CD4-positive, CD25-positive, alpha-beta regulatory T cell (primary cell): ENCODE measurements at regions not wholly inside any gene's neighbourhood (a gene's known extent, or its start where the extent isn't known, plus 50 kb on each side); places are given as distances from the start of the nearest gene placed in this dataset.

ENCODE experiments used
- ATAC-seq, 2 donors: fragments of 150-1000 bp; cut with Tn5 transposase; one replicate each; pipeline ENCODE4 v1.10.0; 2021; ENCODE audit warnings: low read depth in 2 of 2, moderate number of reproducible peaks in 2 of 2, moderate library complexity in 1 of 2
- DNase-seq, 3 donors: peaks; one replicate each; pipeline versions ENCODE4 v3.0.0 to v3.0.0-alpha.2; 2012 to 2022; ENCODE audit warnings: mixed read lengths in 1 of 3
- H3K27ac ChIP-seq: one replicate; pipeline ENCODE4 v1.7.0; 2013; ENCODE audit warnings: mild to moderate bottlenecking, low read length; ENCODE audit not compliant: insufficient read depth, poor library complexity, severe bottlenecking
- H3K27me3 ChIP-seq: one replicate; pipeline ENCODE4 v1.7.0; 2013; ENCODE audit warnings: low read length; ENCODE audit not compliant: control insufficient read depth, insufficient read depth
- H3K36me3 ChIP-seq: one replicate; pipeline ENCODE4 v1.7.0; 2013; ENCODE audit warnings: mild to moderate bottlenecking, low read length, moderate library complexity; ENCODE audit not compliant: control insufficient read depth, insufficient read depth
- H3K4me1 ChIP-seq: 2 replicates; pipeline ENCODE4 v1.7.0; 2013; ENCODE audit warnings: mild to moderate bottlenecking, low read length; ENCODE audit not compliant: insufficient read depth, control insufficient read depth, poor library complexity, severe bottlenecking
- H3K4me3 ChIP-seq: one replicate; pipeline ENCODE4 v1.7.0; 2013; ENCODE audit warnings: low read depth, mild to moderate bottlenecking, low read length, moderate library complexity
- H3K9me3 ChIP-seq, 2 experiments: 1 replicate in 1 of 2; 2 replicates in 1 of 2; pipeline ENCODE4 v1.7.0; 2013; ENCODE audit warnings: low read length in 2 of 2, mild to moderate bottlenecking in 1 of 2, moderate library complexity in 1 of 2; ENCODE audit not compliant: control insufficient read depth in 2 of 2
- H3K27ac Mint-ChIP-seq, 3 donors: one replicate each; pipeline ENCODE4 v1.8.0; 2020 to 2022; ENCODE audit warnings: mild to moderate bottlenecking in 3 of 3, mixed read lengths in 3 of 3, moderate library complexity in 2 of 3
- H3K27me3 Mint-ChIP-seq: one replicate; pipeline ENCODE4 v1.8.0; 2022; ENCODE audit warnings: mild to moderate bottlenecking, mixed read lengths
- H3K36me3 Mint-ChIP-seq: one replicate; pipeline ENCODE4 v1.8.0; 2020; ENCODE audit warnings: mixed read lengths
- H3K4me1 Mint-ChIP-seq, 4 donors: one replicate each; pipeline ENCODE4 v1.8.0; 2020 to 2022; ENCODE audit warnings: mixed read lengths in 4 of 4, mild to moderate bottlenecking in 1 of 4
- H3K4me3 Mint-ChIP-seq, 4 donors: one replicate each; pipeline ENCODE4 v1.8.0; 2020 to 2022; ENCODE audit warnings: mild to moderate bottlenecking in 4 of 4, mixed read lengths in 4 of 4, moderate library complexity in 3 of 4
- H3K9me3 Mint-ChIP-seq, 7 donors: one replicate each; pipeline ENCODE4 v1.8.0; 2020 to 2022; ENCODE audit warnings: mixed read lengths in 7 of 7, mild to moderate bottlenecking in 3 of 7, moderate library complexity in 2 of 7

GRCh38 chr4:126047114-126047513, 732.4 kb downstream of the FAT4 start:
- Histone ChIP-seq H3K36me3 (no peaks in the 10 kb centered on the region), H3K4me1 (no peaks in the 10 kb centered on the region), H3K27me3 (no peaks in the 10 kb centered on the region), H3K4me3 (no peak overlapping the region), H3K27ac (no peak overlapping the region), H3K9me3 (no peaks in the 10 kb centered on the region)
- peaks cover 0 to 35% (median 8%) of the 10 kb centered on the region in 7 donors for H3K9me3 Mint-ChIP-seq
- no peaks in the 10 kb centered on the region for H3K27me3 Mint-ChIP-seq
- H3K4me1 Mint-ChIP-seq, result no peaks in the 10 kb centered on the region
- no peak overlapping the region for H3K4me3 Mint-ChIP-seq
- DNase-seq, result no peak
- no peak overlapping the region for H3K27ac Mint-ChIP-seq
- no peak for ATAC-seq
- H3K36me3 Mint-ChIP-seq, result no peaks in the 10 kb centered on the region

- H3K36me3 Mint-ChIP-seq, result no peaks in the 10 kb centered on the region
Observed at GRCh38 chr4:126051689-126052424, 737.1 kb downstream of the FAT4 start.

GRCh38 chr4:126056116-126056650, 741.4 kb downstream of the FAT4 start:
- Histone ChIP-seq H3K4me3 (no peak overlapping the region), H3K9me3 (no peaks in the 10 kb centered on the region), H3K27me3 (no peaks in the 10 kb centered on the region), H3K36me3 (no peaks in the 10 kb centered on the region), H3K4me1 (no peaks in the 10 kb centered on the region), H3K27ac (no peak overlapping the region)
- H3K27ac Mint-ChIP-seq, result no peak overlapping the region
- H3K36me3 Mint-ChIP-seq, result no peaks in the 10 kb centered on the region
- H3K27me3 Mint-ChIP-seq, result no peaks in the 10 kb centered on the region
- no peaks in the 10 kb centered on the region for H3K4me1 Mint-ChIP-seq
- ATAC-seq, result no peak
- H3K4me3 Mint-ChIP-seq, result no peak overlapping the region
- no peak for DNase-seq
- peaks cover 0 to 11% (median 4%) of the 10 kb centered on the region in 7 donors for H3K9me3 Mint-ChIP-seq

More at GRCh38 chr4:126051689-126052424, 737.1 kb downstream of the FAT4 start:
- Histone ChIP-seq H3K36me3 (no peaks in the 10 kb centered on the region), H3K9me3 (no peaks in the 10 kb centered on the region), H3K27me3 (no peaks in the 10 kb centered on the region), H3K4me3 (no peak overlapping the region), H3K27ac (no peak overlapping the region), H3K4me1 (no peaks in the 10 kb centered on the region)
- Mint-ChIP-seq H3K4me3 (no peak overlapping the region), H3K9me3 (peaks cover 0 to 26% (median 5%) of the 10 kb centered on the region in 7 donors), H3K27me3 (no peaks in the 10 kb centered on the region), H3K27ac (no peak overlapping the region), H3K4me1 (no peaks in the 10 kb centered on the region)
- DNase-seq (no peak), ATAC-seq (no peak)

- no peak for DNase-seq
- Histone ChIP-seq H3K4me1 (no peaks in the 10 kb centered on the region), H3K27ac (no peak overlapping the region), H3K4me3 (no peak overlapping the region), H3K27me3 (no peaks in the 10 kb centered on the region), H3K36me3 (no peaks in the 10 kb centered on the region), H3K9me3 (no peaks in the 10 kb centered on the region)
- Mint-ChIP-seq H3K27me3 (no peaks in the 10 kb centered on the region), H3K4me3 (no peak overlapping the region), H3K4me1 (no peaks in the 10 kb centered on the region), H3K27ac (no peak overlapping the region), H3K36me3 (no peaks in the 10 kb centered on the region), H3K9me3 (peaks cover 0 to 11% (median 4%) of the 10 kb centered on the region in 7 donors)
- ATAC-seq, result no peak
Observed at GRCh38 chr4:126057371-126057770, 742.6 kb downstream of the FAT4 start.

GRCh38 chr4:126058596-126058995, 743.8 kb downstream of the FAT4 start:
- DNase-seq (no peak), ATAC-seq (no peak)
- no peak overlapping the region for H3K4me3 Mint-ChIP-seq
- no peaks in the 10 kb centered on the region for H3K4me1 Mint-ChIP-seq
- Histone ChIP-seq H3K27me3 (no peaks in the 10 kb centered on the region), H3K4me1 (no peaks in the 10 kb centered on the region), H3K9me3 (no peaks in the 10 kb centered on the region), H3K27ac (no peak overlapping the region), H3K4me3 (no peak overlapping the region), H3K36me3 (no peaks in the 10 kb centered on the region)
- H3K27me3 Mint-ChIP-seq, result no peaks in the 10 kb centered on the region
- no peak overlapping the region for H3K27ac Mint-ChIP-seq
- H3K36me3 Mint-ChIP-seq, result no peaks in the 10 kb centered on the region
- H3K9me3 Mint-ChIP-seq, result peaks cover 0 to 15% (median 7%) of the 10 kb centered on the region in 7 donors

DNA sequence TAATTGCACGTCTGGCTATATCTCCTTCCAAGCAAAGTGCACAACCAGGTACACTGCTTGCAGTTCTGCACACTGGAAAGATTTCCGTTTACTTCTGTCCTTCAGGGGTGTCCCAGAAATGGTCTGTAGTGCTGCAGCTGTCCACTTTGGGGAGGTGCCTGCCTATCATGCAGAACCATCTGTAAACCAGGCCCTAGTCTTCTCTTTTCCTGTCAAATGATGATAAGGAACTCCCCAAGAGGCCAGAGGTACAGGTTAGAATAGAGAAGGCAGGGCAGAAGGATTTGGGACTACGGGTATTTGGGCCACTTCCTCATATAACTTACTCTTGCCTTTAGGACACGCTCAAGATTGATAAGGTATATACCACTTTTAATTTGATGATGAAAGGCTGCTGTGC, 746.9 kb downstream of the FAT4 start:
- Histone ChIP-seq H3K27me3 (no peaks in the 10 kb centered on the region), H3K9me3 (no peaks in the 10 kb centered on the region), H3K27ac (no peak overlapping the region), H3K36me3 (no peaks in the 10 kb centered on the region), H3K4me1 (no peaks in the 10 kb centered on the region), H3K4me3 (no peak overlapping the region)
- no peak overlapping the region for H3K27ac Mint-ChIP-seq
- H3K4me3 Mint-ChIP-seq, result no peak overlapping the region
- H3K9me3 Mint-ChIP-seq, result peaks cover 0 to 13% (median 5%) of the 10 kb centered on the region in 7 donors
- no peaks in the 10 kb centered on the region for H3K27me3 Mint-ChIP-seq
- ATAC-seq (no peak), DNase-seq (no peak)
- no peaks in the 10 kb centered on the region for H3K36me3 Mint-ChIP-seq
- H3K4me1 Mint-ChIP-seq, result no peaks in the 10 kb centered on the region

DNA sequence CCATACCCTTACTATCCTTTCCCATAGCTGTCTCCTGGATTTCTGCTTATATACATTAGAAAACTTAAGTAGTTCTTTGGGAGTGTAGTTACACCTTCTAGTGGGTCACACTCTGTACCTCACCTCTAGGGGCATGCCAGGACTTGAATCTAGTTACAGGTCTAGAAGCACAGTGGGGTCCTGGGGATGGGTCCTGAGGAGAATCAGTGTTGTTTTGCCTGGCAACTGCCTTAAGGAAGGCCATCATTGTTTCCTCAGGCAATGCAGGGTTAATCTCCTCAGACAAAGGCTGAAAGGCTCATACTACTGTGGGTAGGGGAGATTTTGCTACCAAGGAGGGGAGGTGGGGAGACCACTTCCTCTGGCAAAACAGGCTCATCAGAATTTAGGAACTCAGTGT, 750.3 kb downstream of the FAT4 start:
- no peak for ATAC-seq
- Histone ChIP-seq H3K4me3 (no peak overlapping the region), H3K36me3 (no peaks in the 10 kb centered on the region), H3K27me3 (no peaks in the 10 kb centered on the region), H3K4me1 (no peaks in the 10 kb centered on the region), H3K27ac (no peak overlapping the region), H3K9me3 (no peaks in the 10 kb centered on the region)
- Mint-ChIP-seq H3K27ac (peak overlapping the region in 1 of 3 donors; percentile 48), H3K9me3 (peaks cover 0 to 16% (median 5%) of the 10 kb centered on the region in 7 donors), H3K27me3 (no peaks in the 10 kb centered on the region), H3K4me1 (no peaks in the 10 kb centered on the region), H3K36me3 (no peaks in the 10 kb centered on the region), H3K4me3 (no peak overlapping the region)
- no peak for DNase-seq
